Progenitor cell of endocrine pancreas (in vitro differentiated cells): ENCODE measurements at regions not wholly inside any gene's neighbourhood (a gene's known extent, or its start where the extent isn't known, plus 50 kb on each side); places are given as distances from the start of the nearest gene placed in this dataset.

Experiments
- DNase-seq: peaks from one replicate; pipeline ENCODE4 v3.0.0; 2021; ENCODE audit warnings: low spot score; ENCODE audit not compliant: unreplicated experiment
- H3K27ac Mint-ChIP-seq: 2 replicates; pipeline ENCODE4 v1.8.0; 2021; ENCODE audit warnings: mild to moderate bottlenecking, moderate library complexity, mixed read lengths
- H3K27me3 Mint-ChIP-seq: 2 replicates; pipeline ENCODE4 v1.8.0; 2021; ENCODE audit warnings: mixed read lengths
- H3K36me3 Mint-ChIP-seq: 2 replicates; pipeline ENCODE4 v1.8.0; 2022; ENCODE audit warnings: mixed read lengths; ENCODE audit not compliant: insufficient read depth
- H3K4me1 Mint-ChIP-seq: 2 replicates; pipeline ENCODE4 v1.8.0; 2021; ENCODE audit warnings: low read depth, mixed read lengths
- H3K4me3 Mint-ChIP-seq: 2 replicates; pipeline ENCODE4 v1.8.0; 2021; ENCODE audit warnings: low read depth, mild to moderate bottlenecking, moderate library complexity, mixed read lengths
- H3K9me3 Mint-ChIP-seq: 2 replicates; pipeline ENCODE4 v1.8.0; 2021; ENCODE audit warnings: low read depth, mixed read lengths
- CTCF ChIP-seq: fragments of 200-600 bp; sonication (generic); IDR thresholded peaks from one replicate; pipeline ENCODE4 v1.5.0; 2021; ENCODE audit warnings: antibody characterized with exemption, mild to moderate bottlenecking; ENCODE audit not compliant: unreplicated experiment

DNA sequence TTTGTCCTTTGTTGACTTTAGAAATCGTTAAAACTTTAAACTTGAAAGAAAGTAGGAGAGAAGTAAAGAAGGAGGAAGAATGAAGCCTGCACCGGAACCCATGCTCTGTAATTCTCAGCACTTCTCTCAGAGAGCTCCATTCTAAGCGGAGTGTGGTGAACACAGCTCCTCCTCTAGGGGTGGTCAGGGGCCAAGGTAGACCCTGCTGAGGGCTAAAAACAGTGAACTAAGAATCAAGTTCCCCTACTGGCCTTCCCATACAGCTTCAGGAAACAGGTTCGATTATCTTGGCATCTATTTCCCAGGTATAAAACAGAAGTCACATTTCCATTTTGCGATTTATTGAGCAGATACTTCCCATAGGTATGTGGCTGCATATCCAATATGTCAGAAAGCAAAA, 92.7 kb upstream of the ASAP2 start:
- TF ChIP-seq CTCF: peak; percentile 16
- Mint-ChIP-seq H3K9me3 (no peaks in the 10 kb centered on the region), H3K27me3 (peaks cover 11% of the 10 kb centered on the region), H3K4me3 (no peak overlapping the region), H3K4me1 (peaks cover 17% of the 10 kb centered on the region), H3K27ac (no peak overlapping the region), H3K36me3 (no peaks in the 10 kb centered on the region)
- DNase-seq: no peak

GRCh38 chr2:9113262-9113661, 93.3 kb upstream of the ASAP2 start:
- no peak for TF ChIP-seq CTCF
- H3K27ac Mint-ChIP-seq: no peak overlapping the region
- no peaks in the 10 kb centered on the region for H3K9me3 Mint-ChIP-seq
- DNase-seq: no peak
- peaks cover 20% of the 10 kb centered on the region for H3K4me1 Mint-ChIP-seq
- no peaks in the 10 kb centered on the region for H3K36me3 Mint-ChIP-seq
- peaks cover 11% of the 10 kb centered on the region for H3K27me3 Mint-ChIP-seq
- H3K4me3 Mint-ChIP-seq: no peak overlapping the region

DNA sequence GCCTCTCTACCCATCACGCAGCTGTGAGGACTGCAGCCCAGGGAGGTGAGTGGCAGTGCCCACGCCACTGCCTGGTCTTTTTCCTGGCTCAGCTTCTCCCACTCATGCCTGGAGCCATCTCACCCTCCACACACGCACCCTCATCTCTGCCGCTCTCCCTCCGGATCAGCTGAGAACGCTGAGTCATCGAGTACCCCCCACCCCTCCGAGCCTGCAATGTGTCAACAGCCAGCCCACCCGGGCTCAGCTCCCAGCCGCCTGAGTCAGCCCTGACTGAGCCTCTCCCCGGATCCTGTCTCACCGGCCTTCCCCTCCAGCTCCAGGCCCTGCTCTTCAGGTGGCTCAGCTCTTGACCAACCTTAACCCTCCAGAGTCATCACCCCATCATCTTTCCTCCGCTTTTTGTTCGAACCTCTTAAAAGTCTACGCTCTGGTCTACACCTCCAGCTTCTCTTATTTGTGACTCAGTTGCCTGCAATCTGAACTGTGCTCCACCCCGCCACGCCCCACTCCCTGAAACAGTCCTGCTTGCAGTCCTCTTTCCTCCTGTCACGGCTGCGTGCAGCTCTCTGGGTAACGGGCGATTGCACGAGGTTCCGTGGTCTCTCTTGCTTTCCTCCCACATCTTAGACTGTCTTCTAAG, 94.4 kb upstream of the ASAP2 start:
- no peak for TF ChIP-seq CTCF
- Mint-ChIP-seq H3K27me3 (peaks cover 13% of the 10 kb centered on the region), H3K4me1 (peaks cover 22% of the 10 kb centered on the region), H3K36me3 (no peaks in the 10 kb centered on the region), H3K9me3 (no peaks in the 10 kb centered on the region), H3K27ac (peak overlapping the region; percentile 51), H3K4me3 (no peak overlapping the region)
- DNase-seq: no peak

GRCh38 chr2:9110893-9111569, 95.6 kb upstream of the ASAP2 start:
- H3K4me1 Mint-ChIP-seq: peaks cover 24% of the 10 kb centered on the region
- H3K9me3 Mint-ChIP-seq: no peaks in the 10 kb centered on the region
- peak; percentile 61 for TF ChIP-seq CTCF
- H3K4me3 Mint-ChIP-seq: no peak overlapping the region
- no peaks in the 10 kb centered on the region for H3K36me3 Mint-ChIP-seq
- peaks cover 14% of the 10 kb centered on the region for H3K27me3 Mint-ChIP-seq
- no peak for DNase-seq
- no peak overlapping the region for H3K27ac Mint-ChIP-seq

GRCh38 chr2:9110346-9110884, 96.2 kb upstream of the ASAP2 start:
- DNase-seq: no peak
- H3K27me3 Mint-ChIP-seq: peaks cover 14% of the 10 kb centered on the region
- H3K36me3 Mint-ChIP-seq: no peaks in the 10 kb centered on the region
- no peaks in the 10 kb centered on the region for H3K9me3 Mint-ChIP-seq
- no peak overlapping the region for H3K27ac Mint-ChIP-seq
- TF ChIP-seq CTCF: no peak
- H3K4me1 Mint-ChIP-seq: peaks cover 26% of the 10 kb centered on the region
- no peak overlapping the region for H3K4me3 Mint-ChIP-seq
